GM12872 (cell line): ENCODE measurements at regions not wholly inside any gene's neighbourhood (a gene's known extent, or its start where the extent isn't known, plus 50 kb on each side); places are given as distances from the start of the nearest gene placed in this dataset.

ENCODE experiments used
- CTCF ChIP-seq: IDR thresholded peaks from 3 replicates; pipeline ENCODE4 v1.5.1; 2011; ENCODE audit warnings: low read depth, mild to moderate bottlenecking, low read length, moderate library complexity; ENCODE audit not compliant: insufficient read depth

GRCh38 chr3:24867783-24868182, 373.1 kb upstream of the THRB start:
- TF ChIP-seq CTCF = no peak

DNA sequence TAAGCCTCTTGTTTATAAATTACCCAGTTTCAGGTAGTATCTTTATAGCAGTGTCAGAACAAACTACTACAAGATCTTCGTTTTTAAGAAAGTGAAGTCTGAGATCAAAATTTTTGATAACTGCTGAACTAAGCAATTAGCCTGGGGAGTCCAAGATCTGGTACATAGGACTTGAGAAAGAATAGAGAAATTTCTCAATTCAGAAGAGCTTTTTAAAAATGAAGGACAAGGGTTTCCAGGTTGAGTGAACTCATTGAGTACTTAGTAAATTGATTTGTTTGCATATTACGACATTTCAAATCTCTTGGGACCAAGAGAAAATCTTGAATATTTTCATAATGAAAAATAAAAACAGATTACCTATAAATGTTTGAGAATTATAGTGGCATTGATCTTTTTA, 386.6 kb upstream of the THRB start:
- TF ChIP-seq CTCF = no peak

GRCh38 chr3:24886501-24886900, 391.9 kb upstream of the THRB start:
- no peak for TF ChIP-seq CTCF

GRCh38 chr3:24890012-24890411, 395.4 kb upstream of the THRB start:
- TF ChIP-seq CTCF = no peak

DNA sequence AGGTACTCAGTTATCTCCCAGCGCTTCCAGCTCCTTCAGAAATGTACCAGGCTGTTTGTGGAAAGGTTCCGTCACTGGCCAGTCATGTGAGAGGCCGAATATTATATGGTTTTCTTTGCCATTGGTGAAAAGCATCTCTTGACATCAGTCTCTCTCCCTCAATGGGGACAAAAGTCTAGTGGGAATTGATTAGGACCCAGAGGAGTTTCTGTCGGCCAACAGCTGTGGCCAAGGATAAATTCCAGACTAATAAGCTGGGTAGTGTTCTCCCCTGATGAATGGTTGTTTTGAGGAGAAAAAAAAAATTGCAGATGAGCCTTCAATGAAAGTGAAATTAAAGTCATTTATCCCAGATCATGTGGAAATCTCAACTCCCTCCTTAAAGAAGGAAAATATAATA, 404.7 kb upstream of the THRB start:
- TF ChIP-seq CTCF = no peak

DNA sequence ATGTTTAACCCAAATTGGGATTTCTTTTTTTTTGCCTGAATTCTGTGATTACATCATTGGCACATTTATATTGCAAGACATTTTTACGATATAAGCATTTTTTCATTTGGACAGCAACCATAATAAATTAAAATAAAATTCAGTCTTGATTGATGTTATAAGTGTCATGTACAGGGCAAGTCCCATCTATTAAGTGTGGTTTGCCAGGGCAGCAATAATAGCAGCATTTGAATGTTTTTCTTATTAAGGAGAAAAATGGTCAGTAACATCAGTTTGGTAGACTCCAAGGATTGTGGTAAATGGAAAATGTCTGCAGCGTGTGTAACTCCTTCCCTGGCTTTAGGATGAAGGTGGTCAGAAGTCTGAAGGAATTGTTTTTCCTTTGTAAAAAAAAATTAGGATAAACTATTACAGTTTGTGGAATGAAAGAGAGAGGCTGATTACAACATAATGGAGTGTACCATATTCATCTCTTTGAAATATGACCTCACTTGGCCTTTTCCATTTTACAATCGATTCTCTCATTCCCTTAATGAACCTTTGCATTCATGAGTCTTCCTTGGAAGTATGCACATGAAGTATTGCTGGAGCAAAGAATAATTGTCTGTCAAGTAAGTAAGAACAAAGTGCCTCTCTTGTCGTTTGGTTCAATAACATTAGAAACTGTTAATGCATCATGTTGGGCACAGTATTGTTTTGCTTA, 405.4 kb upstream of the THRB start:
- TF ChIP-seq CTCF = no peak

DNA sequence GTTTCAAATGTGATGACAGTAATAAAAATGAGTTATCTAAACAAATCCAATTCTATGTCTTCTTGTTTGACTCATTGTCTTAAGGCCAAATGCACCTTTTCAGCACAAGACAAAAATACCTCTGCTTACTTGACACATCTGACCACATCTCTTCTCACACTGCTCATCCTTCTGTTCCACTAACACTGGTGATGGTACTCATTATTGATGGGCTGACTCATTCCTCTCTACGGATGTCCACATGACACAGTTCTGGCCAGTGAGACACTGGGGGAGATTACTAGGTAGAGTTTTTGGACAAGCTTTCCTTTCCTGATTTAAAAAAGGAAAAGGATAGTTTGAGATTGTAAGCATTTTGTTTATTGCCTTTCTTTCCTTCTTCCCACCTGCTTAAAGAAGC, 410.6 kb upstream of the THRB start:
- no peak for TF ChIP-seq CTCF
